HG03280 (cell line): ENCODE measurements at regions not wholly inside any gene's neighbourhood (a gene's known extent, or its start where the extent isn't known, plus 50 kb on each side); places are given as distances from the start of the nearest gene placed in this dataset.

Source experiments
- ATAC-seq: cut with Tn5 transposase; IDR thresholded peaks from one replicate; pipeline ENCODE4 v1.9.1; 2021; ENCODE audit warnings: mild to moderate bottlenecking, moderate library complexity; ENCODE audit not compliant: unreplicated experiment

- no peak for ATAC-seq
Observed at GRCh38 chr1:72693899-72694298, 411.6 kb upstream of the NEGR1 start.

GRCh38 chr1:72693376-72693775 is 411.0 kb upstream of the NEGR1 start:
- no peak for ATAC-seq

- no peak for ATAC-seq
Observed at GRCh38 chr1:72690871-72691270, 408.5 kb upstream of the NEGR1 start.

- ATAC-seq, result no peak
Observed at GRCh38 chr1:72678683-72679082, 396.3 kb upstream of the NEGR1 start.

- ATAC-seq, result no peak
Observed at GRCh38 chr1:72670902-72671301, 388.6 kb upstream of the NEGR1 start.

- ATAC-seq, result no peak
Observed at GRCh38 chr1:72662918-72663317, 380.6 kb upstream of the NEGR1 start.

GRCh38 chr1:72650843-72651435 is 368.6 kb upstream of the NEGR1 start:
- no peak for ATAC-seq

- no peak for ATAC-seq
Observed at GRCh38 chr1:72649991-72650390, 367.7 kb upstream of the NEGR1 start.

- no peak for ATAC-seq
Observed at GRCh38 chr1:72649211-72649888, 367.0 kb upstream of the NEGR1 start.

- ATAC-seq, result no peak
Observed at GRCh38 chr1:72648465-72648864, 366.1 kb upstream of the NEGR1 start.

- no peak for ATAC-seq
Observed at GRCh38 chr1:72643142-72643541, 360.8 kb upstream of the NEGR1 start.

- no peak for ATAC-seq
Observed at GRCh38 chr1:72637593-72637992, 355.3 kb upstream of the NEGR1 start.

GRCh38 chr1:72636631-72637030 is 354.3 kb upstream of the NEGR1 start:
- no peak for ATAC-seq

- no peak for ATAC-seq
Observed at GRCh38 chr1:72635719-72636118, 353.4 kb upstream of the NEGR1 start.

GRCh38 chr1:72634946-72635345 is 352.6 kb upstream of the NEGR1 start:
- no peak for ATAC-seq

GRCh38 chr1:72631449-72631848 is 349.1 kb upstream of the NEGR1 start:
- ATAC-seq, result no peak

- ATAC-seq, result no peak
Observed at GRCh38 chr1:72623299-72623708, 341.0 kb upstream of the NEGR1 start.

- ATAC-seq, result no peak
Observed at GRCh38 chr1:72620453-72620852, 338.1 kb upstream of the NEGR1 start.

- ATAC-seq, result no peak
Observed at GRCh38 chr1:72606216-72606810, 324.0 kb upstream of the NEGR1 start.

GRCh38 chr1:72601035-72601674 is 318.8 kb upstream of the NEGR1 start:
- ATAC-seq, result no peak

- ATAC-seq, result no peak
Observed at GRCh38 chr1:72586023-72586685, 303.8 kb upstream of the NEGR1 start.
